WI38 (cell line): ENCODE measurements at regions not wholly inside any gene's neighbourhood (a gene's known extent, or its start where the extent isn't known, plus 50 kb on each side); places are given as distances from the start of the nearest gene placed in this dataset.

Source experiments
- H3K4me3 ChIP-seq: 2 replicates; pipeline ENCODE4 v1.5.1; 2011; ENCODE audit warnings: low read depth, mild to moderate bottlenecking, control low read depth, low read length
- CTCF ChIP-seq: IDR thresholded peaks from 2 replicates; pipeline ENCODE4 v1.5.1; 2012; ENCODE audit warnings: low read depth, mild to moderate bottlenecking, control low read depth, low read length

GRCh38 chr16:79816081-79816497 is 215.6 kb upstream of the MAF start:
- no peak for TF ChIP-seq CTCF
- no peak overlapping the region for H3K4me3 ChIP-seq

GRCh38 chr16:79815049-79815448 is 214.5 kb upstream of the MAF start:
- H3K4me3 ChIP-seq, result no peak overlapping the region
- no peak for TF ChIP-seq CTCF

- no peak for TF ChIP-seq CTCF
- H3K4me3 ChIP-seq, result no peak overlapping the region
These were observed 213.6 kb upstream of the MAF start for GRCh38 chr16:79814124-79814523.

- no peak overlapping the region for H3K4me3 ChIP-seq
- no peak for TF ChIP-seq CTCF
These were observed 211.0 kb upstream of the MAF start for GRCh38 chr16:79811541-79811940.

GRCh38 chr16:79810449-79811189 is 210.1 kb upstream of the MAF start:
- no peak overlapping the region for H3K4me3 ChIP-seq
- no peak for TF ChIP-seq CTCF

- no peak for TF ChIP-seq CTCF
- no peak overlapping the region for H3K4me3 ChIP-seq
These were observed 208.8 kb upstream of the MAF start for GRCh38 chr16:79809376-79809775.

- no peak for TF ChIP-seq CTCF
- H3K4me3 ChIP-seq, result no peak overlapping the region
These were observed 208.2 kb upstream of the MAF start for GRCh38 chr16:79808731-79809130.
